Activated CD8-positive, alpha-beta memory T cell treated with anti-CD3 and anti-CD28 coated beads for 36 hours (primary cell): ENCODE measurements at regions not wholly inside any gene's neighbourhood (a gene's known extent, or its start where the extent isn't known, plus 50 kb on each side); places are given as distances from the start of the nearest gene placed in this dataset.
"Not testable (repeated sequence)": the region's sequence is repeated elsewhere in the genome, so short reads cannot be mapped to it uniquely, and the experiment has no call there.

Experiments
- CTCF ChIA-PET: fragments of 350-600 bp; sonication (Branson Sonifier 250); formaldehyde crosslinking; loops from one replicate; lab custom pipeline; 2021; ENCODE audit warnings: antibody characterized with exemption; lab: Charles Lee
- POLR2A ChIA-PET: fragments of 350-600 bp; sonication (Branson Sonifier 250); formaldehyde crosslinking; loops from one replicate; lab custom pipeline; 2021; ENCODE audit warnings: antibody characterized with exemption; lab: Charles Lee

GRCh38 chr1:219741011-219741970, 128.4 kb upstream of the ZC3H11B start:
- CTCF ChIA-PET = no interaction called here
- POLR2A ChIA-PET = no interaction called here

- CTCF ChIA-PET = no interaction called here
- POLR2A ChIA-PET = no interaction called here
Observed at GRCh38 chr1:219733511-219734174, 120.7 kb upstream of the ZC3H11B start.

- ChIA-PET CTCF (no interaction called here), POLR2A (no interaction called here)
Observed at GRCh38 chr1:219732814-219733491, 120.0 kb upstream of the ZC3H11B start.

- ChIA-PET POLR2A (no interaction called here), CTCF (no interaction called here)
Observed at GRCh38 chr1:219731771-219732170, 118.9 kb upstream of the ZC3H11B start.

- CTCF ChIA-PET = no interaction called here
- POLR2A ChIA-PET = no interaction called here
Observed at GRCh38 chr1:219726480-219727272, 113.8 kb upstream of the ZC3H11B start.

GRCh38 chr1:219724440-219724839, 111.5 kb upstream of the ZC3H11B start:
- POLR2A ChIA-PET = no interaction called here
- CTCF ChIA-PET = no interaction called here

GRCh38 chr1:219717536-219717935, 104.6 kb upstream of the ZC3H11B start:
- ChIA-PET POLR2A (no interaction called here), CTCF (no interaction called here)

GRCh38 chr1:219716611-219717114, 103.8 kb upstream of the ZC3H11B start:
- CTCF ChIA-PET = no interaction called here
- POLR2A ChIA-PET = no interaction called here

- ChIA-PET CTCF (no interaction called here), POLR2A (no interaction called here)
Observed at GRCh38 chr1:219713981-219714381, 101.1 kb upstream of the ZC3H11B start.

- POLR2A ChIA-PET = no interaction called here
Observed at GRCh38 chr1:219712506-219712905, 99.6 kb upstream of the ZC3H11B start.

GRCh38 chr1:219710529-219711194, 97.8 kb upstream of the ZC3H11B start:
- CTCF ChIA-PET = no interaction called here
- POLR2A ChIA-PET = no interaction called here

More at GRCh38 chr1:219712506-219712905, 99.6 kb upstream of the ZC3H11B start:
- CTCF ChIA-PET = no interaction called here

- POLR2A ChIA-PET = no interaction called here
- CTCF ChIA-PET = no interaction called here
Observed at GRCh38 chr1:219708919-219709543, 96.1 kb upstream of the ZC3H11B start.

GRCh38 chr1:219707885-219708284, 95.0 kb upstream of the ZC3H11B start:
- POLR2A ChIA-PET, CTCF ChIA-PET: not testable (repeated sequence)

- CTCF ChIA-PET, POLR2A ChIA-PET: not testable (repeated sequence)
Observed at GRCh38 chr1:219704331-219704730, 91.4 kb upstream of the ZC3H11B start.

- ChIA-PET POLR2A (no interaction called here), CTCF (no interaction called here)
Observed at GRCh38 chr1:219703368-219703639, 90.4 kb upstream of the ZC3H11B start.

- ChIA-PET POLR2A (no interaction called here), CTCF (no interaction called here)
Observed at GRCh38 chr1:219701476-219701875, 88.6 kb upstream of the ZC3H11B start.

- ChIA-PET POLR2A (no interaction called here), CTCF (no interaction called here)
Observed at GRCh38 chr1:219699870-219700269, 87.0 kb upstream of the ZC3H11B start.

- ChIA-PET CTCF (no interaction called here), POLR2A (no interaction called here)
Observed at GRCh38 chr1:219697682-219698081, 84.8 kb upstream of the ZC3H11B start.

- ChIA-PET CTCF (no interaction called here), POLR2A (no interaction called here)
Observed at GRCh38 chr1:219692981-219693380, 80.1 kb upstream of the ZC3H11B start.
